A549 (cell line): ENCODE measurements at regions not wholly inside any gene's neighbourhood (a gene's known extent, or its start where the extent isn't known, plus 50 kb on each side); places are given as distances from the start of the nearest gene placed in this dataset.

Experiments used
- ATAC-seq, 2 experiments: fragments of 200-7000 bp in 1 of 2; fragments of >200 bp in 1 of 2; cut with Nextera tagmentation in 1 of 2; cut with Tn5 transposase in 1 of 2; 3 replicates each; pipeline versions ENCODE4 v1.8.0 to v1.9.1; 2018 to 2020; ENCODE audit warnings: mild to moderate bottlenecking in 1 of 2, moderate library complexity in 1 of 2
- CTCF ChIA-PET: fragments of 300-600 bp; sonication (Branson Sonifier 250); formaldehyde crosslinking; extraction: SDS; loops from one replicate; lab custom pipeline; 2021; ENCODE audit warnings: antibody characterized with exemption, inconsistent platforms; lab: Yijun Ruan, JAX
- POLR2A ChIA-PET: fragments of 350-600 bp; formaldehyde crosslinking; extraction: SDS; loops from one replicate; lab custom pipeline; 2021; ENCODE audit warnings: antibody characterized with exemption, inconsistent platforms; lab: Yijun Ruan, JAX
- DNase-seq, 2 experiments: peaks; one replicate each; pipeline versions ENCODE4 v3.0.0 to v3.0.0-alpha.2; 2011 to 2016; ENCODE audit warnings: low read depth in 1 of 2, low spot score in 1 of 2
- FAIRE-seq: peaks from 2 replicates; lab custom pipeline; 2011; peaks lifted over from hg19 to GRCh38; lab: Jason Lieb, UNC
- H3K27ac ChIP-seq, 2 experiments: fragments of >200 bp; sonication (Bioruptor Twin); formaldehyde crosslinking; 3 replicates each; pipeline ENCODE4 v1.5.1; 2016 to 2017
- H3K4me1 ChIP-seq: fragments of >200 bp; sonication (Bioruptor Twin); formaldehyde crosslinking; 3 replicates; pipeline ENCODE4 v1.6.1; 2016
- H3K4me2 ChIP-seq: fragments of >200 bp; sonication (Bioruptor Twin); formaldehyde crosslinking; 3 replicates; pipeline ENCODE4 v1.6.1; 2016
- H3K4me3 ChIP-seq: fragments of >200 bp; sonication (Bioruptor Twin); formaldehyde crosslinking; 3 replicates; pipeline ENCODE4 v1.5.1; 2016
- H3K9me3 ChIP-seq: fragments of >200 bp; sonication (Bioruptor Twin); formaldehyde crosslinking; 3 replicates; pipeline ENCODE4 v1.6.1; 2016
- BCL3 ChIP-seq: fragments of >200 bp; sonication (Bioruptor Twin); formaldehyde crosslinking; IDR thresholded peaks from 3 replicates; pipeline ENCODE4 v1.6.1; 2016
- CBX2 ChIP-seq: fragments of 200-600 bp; sonication (generic); IDR thresholded peaks from 2 replicates; pipeline ENCODE4 v1.6.1; 2016; ENCODE audit warnings: low read depth, mild to moderate bottlenecking, borderline replicate concordance
- CHD4 ChIP-seq: fragments of 200-600 bp; sonication (generic); IDR thresholded peaks from 2 replicates; pipeline ENCODE4 v1.6.1; 2016; ENCODE audit warnings: antibody characterized with exemption, mild to moderate bottlenecking, borderline replicate concordance
- E2F6 ChIP-seq: IDR thresholded peaks from 2 replicates; pipeline ENCODE4 v1.6.1; 2012; ENCODE audit warnings: low read depth, borderline replicate concordance
- ELK1 ChIP-seq: fragments of 150-350 bp; IDR thresholded peaks from 2 replicates; pipeline ENCODE4 v1.6.1; 2014; ENCODE audit warnings: low read depth, mild to moderate bottlenecking, low read length
- EP300 ChIP-seq, 2 experiments: fragments of >200 bp; sonication (Bioruptor Twin); formaldehyde crosslinking; IDR thresholded peaks; 2 replicates in 1 of 2; 3 replicates in 1 of 2; pipeline ENCODE4 v1.6.1; 2016 to 2017
- FOSL2 ChIP-seq, 2 experiments: fragments of 450-650 bp in 1 of 2; fragments of >200 bp in 1 of 2; sonication (Bioruptor Twin) in 1 of 2; formaldehyde crosslinking; IDR thresholded peaks; 2 replicates each; pipeline versions ENCODE4 v1.5.0 to v1.6.1; 2016 to 2020; ENCODE audit warnings: mild to moderate bottlenecking in 1 of 2, moderate library complexity in 1 of 2
- FOXS1 ChIP-seq: fragments of 250-450 bp; sonication (Bioruptor Pico); IDR thresholded peaks from 2 replicates; pipeline ENCODE4 v1.5.0; 2020; ENCODE audit warnings: mild to moderate bottlenecking, moderate library complexity
- GATA3 ChIP-seq: IDR thresholded peaks from 2 replicates; pipeline ENCODE4 v1.6.1; 2012; ENCODE audit warnings: borderline replicate concordance
- HDAC2 ChIP-seq: fragments of 200-600 bp; sonication (generic); IDR thresholded peaks from 2 replicates; pipeline ENCODE4 v1.6.1; 2016
- HES2 ChIP-seq: fragments of >200 bp; sonication (Bioruptor Twin); formaldehyde crosslinking; IDR thresholded peaks from 2 replicates; pipeline ENCODE4 v1.6.1; 2016
- HOXB5 ChIP-seq: fragments of 250-450 bp; sonication (Bioruptor Pico); IDR thresholded peaks from 2 replicates; pipeline ENCODE4 v1.5.0; 2020; ENCODE audit warnings: mild to moderate bottlenecking, moderate library complexity
- JUNB ChIP-seq: fragments of >200 bp; sonication (Bioruptor Twin); formaldehyde crosslinking; IDR thresholded peaks from 2 replicates; pipeline ENCODE4 v1.6.1; 2016
- KDM5A ChIP-seq: fragments of 200-600 bp; sonication (generic); IDR thresholded peaks from 2 replicates; pipeline ENCODE4 v1.6.1; 2016; ENCODE audit warnings: antibody characterized with exemption, mild to moderate bottlenecking
- MAFK ChIP-seq: fragments of 450-650 bp; IDR thresholded peaks from 2 replicates; pipeline ENCODE4 v1.6.1; 2014; ENCODE audit not compliant: partially characterized antibody
- NPAS2 ChIP-seq: fragments of 250-450 bp; sonication (Bioruptor Pico); IDR thresholded peaks from 2 replicates; pipeline ENCODE4 v1.8.0; 2022; ENCODE audit warnings: mild to moderate bottlenecking, moderate library complexity, borderline replicate concordance
- NR3C1 ChIP-seq: fragments of >200 bp; sonication (Bioruptor Twin); formaldehyde crosslinking; IDR thresholded peaks from 3 replicates; pipeline ENCODE4 v1.6.1; 2017
- POLR2A ChIP-seq: IDR thresholded peaks from 2 replicates; pipeline ENCODE4 v1.6.1; 2012; ENCODE audit warnings: mild to moderate bottlenecking, low read length
- RARB ChIP-seq: fragments of 250-450 bp; sonication (Bioruptor Pico); IDR thresholded peaks from 2 replicates; pipeline ENCODE4 v1.8.0; 2021; ENCODE audit warnings: mild to moderate bottlenecking, moderate library complexity
- REST ChIP-seq: fragments of 200-600 bp; sonication (generic); IDR thresholded peaks from 2 replicates; pipeline ENCODE4 v1.6.1; 2016; ENCODE audit warnings: antibody characterized with exemption, mild to moderate bottlenecking, moderate library complexity
- SMC3 ChIP-seq: fragments of >200 bp; sonication (Bioruptor Twin); formaldehyde crosslinking; IDR thresholded peaks from 3 replicates; pipeline ENCODE4 v1.6.1; 2018; ENCODE audit warnings: inconsistent platforms
- ZC3H11A ChIP-seq: fragments of 450-650 bp; IDR thresholded peaks from 2 replicates; pipeline ENCODE4 v1.6.1; 2014; ENCODE audit warnings: antibody characterized with exemption, mild to moderate bottlenecking
- ZFP36 ChIP-seq: fragments of 450-650 bp; IDR thresholded peaks from 2 replicates; pipeline ENCODE4 v1.6.1; 2014; ENCODE audit warnings: borderline replicate concordance; ENCODE audit not compliant: partially characterized antibody
- ZNF302 ChIP-seq: fragments of 250-450 bp; sonication (Bioruptor Pico); IDR thresholded peaks from 2 replicates; pipeline ENCODE4 v1.9.0; 2021; ENCODE audit warnings: inconsistent platforms, mild to moderate bottlenecking, moderate library complexity
- ZSCAN20 ChIP-seq: fragments of 250-450 bp; sonication (Bioruptor Pico); IDR thresholded peaks from 2 replicates; pipeline ENCODE4 v1.8.0; 2022; ENCODE audit warnings: mild to moderate bottlenecking, moderate library complexity
- WGBS: methylation state at CpG from one replicate; pipeline ENCODE4 v1.1.6; 2017; ENCODE audit errors: missing lambda C conversion rate; 5-methylcytosine and 5-hydroxymethylcytosine counted together

- POLR2A ChIA-PET, result no interaction called here
- no peak for FAIRE-seq
These were observed 50.5 kb upstream of the FZD7 start for GRCh38 chr2:201983174-201983573.

GRCh38 chr2:201983800-201984199 lies 49.9 kb upstream of the FZD7 start:
- ChIA-PET CTCF (interaction anchor here (1.2 kb wide), 1 partner anchor 123 kb away, joined by 3 read pairs; no protein-coding TSS in a partner anchor), POLR2A (no interaction called here)

More at GRCh38 chr2:201983174-201983573, 50.5 kb upstream of the FZD7 start:
- WGBS, result 86% methylated on average over 2 of the region's 2 CpGs
- ATAC-seq, result no peak
- Histone ChIP-seq H3K4me1 (no peaks in the 10 kb centered on the region), H3K4me2 (no peak overlapping the region), H3K27ac (no peak overlapping the region), H3K9me3 (no peaks in the 10 kb centered on the region), H3K4me3 (no peak overlapping the region)
- CTCF ChIA-PET, result interaction anchor here (1.2 kb wide), 1 partner anchor 122 kb away, joined by 3 read pairs; no protein-coding TSS in a partner anchor
- no peak for DNase-seq
- TF ChIP-seq HDAC2 (no peak), ZC3H11A (no peak), ZFP36 (no peak), NR3C1 (no peak), EP300 (IDR thresholded peaks at IDR 0.05) (no peak), CHD4 (no peak), CBX2 (no peak), POLR2A (no peak), E2F6 (no peak)

More at GRCh38 chr2:201983800-201984199, 49.9 kb upstream of the FZD7 start:
- H3K4me3 ChIP-seq, result no peak overlapping the region
- H3K27ac ChIP-seq, result no peak overlapping the region
- no peaks in the 10 kb centered on the region for H3K4me1 ChIP-seq
- FAIRE-seq, result no peak
- no peak for TF ChIP-seq SMC3
- no peak for TF ChIP-seq ZNF302 (CRISPR knock-in tag)
- TF ChIP-seq MAFK, result no peak
- no peak for TF ChIP-seq JUNB
- no peak for TF ChIP-seq ELK1
- TF ChIP-seq KDM5A, result no peak
- TF ChIP-seq BCL3, result no peak
- TF ChIP-seq FOXS1 (CRISPR knock-in tag), result no peak
- no peak for TF ChIP-seq GATA3
- TF ChIP-seq REST, result no peak
- no peak for TF ChIP-seq FOSL2 (IDR thresholded peaks at IDR 0.05)
- no peak for TF ChIP-seq FOSL2 (CRISPR knock-in tag; IDR thresholded peaks at IDR 0.05)
- TF ChIP-seq POLR2A, result no peak
- TF ChIP-seq ZC3H11A, result no peak
- no peak for TF ChIP-seq CHD4
- TF ChIP-seq NPAS2 (CRISPR knock-in tag), result no peak
- TF ChIP-seq HOXB5 (CRISPR knock-in tag), result no peak
- no peak for TF ChIP-seq RARB (CRISPR knock-in tag)
- TF ChIP-seq ZSCAN20, result no peak
- TF ChIP-seq HES2, result no peak
- TF ChIP-seq, all 56 proteins: peak for 0
- DNase-seq (no peak), ATAC-seq (no peak)
- WGBS, result 75% methylated on average over 7 of the region's 7 CpGs
- H3K4me2 ChIP-seq, result no peak overlapping the region
- no peaks in the 10 kb centered on the region for H3K9me3 ChIP-seq
